HepG2 (cell line): ENCODE measurements at regions not wholly inside any gene's neighbourhood (a gene's known extent, or its start where the extent isn't known, plus 50 kb on each side); places are given as distances from the start of the nearest gene placed in this dataset.

Experiments used
- ATAC-seq: fragments of 200-7000 bp; cut with Tn5 transposase; 3 replicates; pipeline ENCODE4 v1.9.1; 2020; ENCODE audit warnings: mild to moderate bottlenecking, moderate library complexity
- BruUV-seq: library from RNA; stranded (reverse); fragments of 400-500 nt; replicated peaks from 2 replicates; lab custom pipeline; 2021; lab: Mats Ljungman, UMichigan
- CTCF ChIA-PET: fragments of 300-600 bp; formaldehyde crosslinking; extraction: SDS; loops from one replicate; lab custom pipeline; 2021; ENCODE audit warnings: low total read pairs, inconsistent platforms, low intra/inter-chr PET ratio; lab: Yijun Ruan, JAX
- POLR2A ChIA-PET: fragments of 350-600 bp; sonication (Branson Sonifier 250); formaldehyde crosslinking; loops from one replicate; lab custom pipeline; 2020; ENCODE audit warnings: antibody characterized with exemption, inconsistent platforms; lab: Yijun Ruan, JAX
- DNase-seq: peaks from one replicate; pipeline ENCODE4 v3.0.0-alpha.2; 2015; ENCODE audit warnings: low spot score
- FAIRE-seq: peaks from 3 replicates; lab custom pipeline; 2011; peaks lifted over from hg19 to GRCh38; lab: Jason Lieb, UNC
- H2AFZ ChIP-seq: one replicate; pipeline ENCODE4 v1.6.1; 2011; ENCODE audit warnings: low read length, inconsistent platforms
- H3K27ac ChIP-seq: fragments of 300-600 bp; 3 replicates; pipeline ENCODE4 v1.8.0; 2011; ENCODE audit warnings: mixed run types, mild to moderate bottlenecking, mixed read lengths, low read length, inconsistent platforms; ENCODE audit not compliant: insufficient read depth; ENCODE audit errors: extremely low read length
- H3K27me3 ChIP-seq, 2 experiments: fragments of 200-600 bp in 1 of 2; 2 replicates in 1 of 2; 3 replicates in 1 of 2; pipeline versions ENCODE4 v1.6.0 to v1.8.0; 2011; ENCODE audit warnings: low read length in 2 of 2, mild to moderate bottlenecking in 2 of 2, moderate library complexity in 2 of 2, inconsistent platforms in 1 of 2; ENCODE audit not compliant: insufficient read depth in 2 of 2, control insufficient read depth in 1 of 2
- H3K36me3 ChIP-seq, 2 experiments: fragments of 200-600 bp in 1 of 2; replicated peaks in 1 of 2; 2 replicates in 1 of 2; 3 replicates in 1 of 2; pipeline versions ENCODE4 v1.5.1 to v1.8.0; 2011; ENCODE audit warnings: low read length in 2 of 2, inconsistent platforms in 1 of 2; ENCODE audit not compliant: insufficient read depth in 2 of 2, control insufficient read depth in 1 of 2
- H3K4me1 ChIP-seq: 2 replicates; pipeline ENCODE4 v1.5.1; 2012; ENCODE audit warnings: low read length, inconsistent platforms; ENCODE audit not compliant: insufficient read depth
- H3K4me2 ChIP-seq: 2 replicates; pipeline ENCODE4 v1.6.0; 2011; ENCODE audit warnings: low read depth, low read length, inconsistent platforms
- H3K4me3 ChIP-seq, 3 experiments: fragments of 200-600 bp in 1 of 3; sonication (generic), shearing (Covaris generic) in 1 of 3; replicated peaks in 1 of 3; 2 replicates each; pipeline ENCODE4 v1.5.1; 2011 to 2016; ENCODE audit warnings: low read length in 3 of 3, inconsistent platforms in 2 of 3, low read depth in 2 of 3, mild to moderate bottlenecking in 2 of 3, control low read depth in 1 of 3, mixed read lengths in 1 of 3; ENCODE audit not compliant: insufficient read depth in 1 of 3
- H3K79me2 ChIP-seq: one replicate; pipeline ENCODE4 v1.6.1; 2011; ENCODE audit warnings: low read length, inconsistent platforms; ENCODE audit not compliant: insufficient read depth
- H3K9ac ChIP-seq: 2 replicates; pipeline ENCODE4 v1.6.0; 2011; ENCODE audit warnings: mild to moderate bottlenecking, low read depth, low read length, inconsistent platforms; ENCODE audit not compliant: insufficient read depth
- H3K9me3 ChIP-seq: 2 replicates; pipeline ENCODE4 v1.5.1; 2012; ENCODE audit warnings: mild to moderate bottlenecking, low read length
- H4K20me1 ChIP-seq: 2 replicates; pipeline ENCODE4 v1.6.0; 2011; ENCODE audit warnings: inconsistent platforms, mild to moderate bottlenecking, low read length, moderate library complexity; ENCODE audit not compliant: insufficient read depth
- CBFB ChIP-seq: sonication (generic); formaldehyde crosslinking; IDR thresholded peaks from 2 replicates; pipeline ENCODE4 v1.4.0; 2020; ENCODE audit warnings: missing genetic modification reagents
- ERF ChIP-seq: IDR thresholded peaks from 2 replicates; pipeline ENCODE4 v1.6.1; 2018; ENCODE audit warnings: missing biosample characterization, missing genetic modification reagents
- MED1 ChIP-seq: sonication (generic); formaldehyde crosslinking; IDR thresholded peaks from 2 replicates; pipeline ENCODE4 v1.4.0; 2020; ENCODE audit warnings: missing genetic modification reagents
- SIN3A ChIP-seq: IDR thresholded peaks from 2 replicates; pipeline ENCODE4 v1.6.1; 2011; ENCODE audit warnings: low read depth, mild to moderate bottlenecking, control low read depth, low read length, borderline replicate concordance
- SIX1 ChIP-seq: sonication (generic); formaldehyde crosslinking; IDR thresholded peaks from 2 replicates; pipeline ENCODE4 v1.4.0; 2020; ENCODE audit warnings: missing genetic modification reagents, borderline replicate concordance
- SIX4 ChIP-seq: sonication (generic); formaldehyde crosslinking; IDR thresholded peaks from 2 replicates; pipeline ENCODE4 v1.4.0; 2020; ENCODE audit warnings: missing genetic modification reagents
- SRSF4 ChIP-seq: fragments of 200-400 bp; formaldehyde crosslinking; IDR thresholded peaks from one replicate; pipeline ENCODE4 v1.6.1; 2018; ENCODE audit warnings: mild to moderate bottlenecking, low read depth, low read length, moderate library complexity; ENCODE audit not compliant: poor library complexity, severe bottlenecking
- ZC3H13 ChIP-seq: sonication (generic); formaldehyde crosslinking; IDR thresholded peaks from 2 replicates; pipeline ENCODE4 v1.8.1; 2023; ENCODE audit warnings: mild to moderate bottlenecking, missing genetic modification reagents, moderate library complexity
- ZEB1 ChIP-seq: IDR thresholded peaks from 2 replicates; pipeline ENCODE4 v1.6.1; 2012; ENCODE audit warnings: mild to moderate bottlenecking, low read depth, inconsistent platforms; ENCODE audit not compliant: insufficient replicate concordance
- ZMYM3 ChIP-seq: sonication (generic); formaldehyde crosslinking; IDR thresholded peaks from 2 replicates; pipeline ENCODE4 v1.5.1; 2020; ENCODE audit warnings: mild to moderate bottlenecking, missing genetic modification reagents
- ZNF264 ChIP-seq: sonication (generic); formaldehyde crosslinking; IDR thresholded peaks from 2 replicates; pipeline ENCODE4 v1.4.0; 2020; ENCODE audit warnings: missing genetic modification reagents
- ZNF501 ChIP-seq: sonication (generic); formaldehyde crosslinking; IDR thresholded peaks from 2 replicates; pipeline ENCODE4 v1.5.1; 2020; ENCODE audit warnings: mild to moderate bottlenecking, moderate library complexity, missing genetic modification reagents
- ZNF788 ChIP-seq: sonication (generic); formaldehyde crosslinking; IDR thresholded peaks from 2 replicates; pipeline ENCODE4 v1.5.0; 2020; ENCODE audit warnings: mild to moderate bottlenecking, missing genetic modification reagents, borderline replicate concordance
- WGBS: methylation state at CpG from one replicate; pipeline ENCODE4 v1.1.6; 2017; ENCODE audit warnings: low lambda C conversion rate; 5-methylcytosine and 5-hydroxymethylcytosine counted together
- in situ Hi-C: cut with HindIII; loops from 2 replicates; pipeline ENCODE4 v1.10.0; 2017; ENCODE audit warnings: low pct_unique_long_range_greater_than_20kb; ENCODE audit not compliant: extremely low pct_ligation_motif_present
- intact Hi-C: fragments of 100-400 bp; cut with micrococcal nuclease; formaldehyde crosslinking; loops from one replicate; pipeline ENCODE4 v1.10.0; 2022; ENCODE audit not compliant: unreplicated experiment
- TF ChIP-seq, protein P1 (sequence below): sonication (generic); formaldehyde crosslinking; IDR thresholded peaks from 2 replicates; pipeline ENCODE4 v1.5.1; 2020; ENCODE audit warnings: missing genetic modification reagents, mild to moderate bottlenecking, borderline replicate concordance
- TF ChIP-seq, protein P2 (sequence below): sonication (generic); formaldehyde crosslinking; IDR thresholded peaks from 2 replicates; pipeline ENCODE4 v1.4.0; 2020; ENCODE audit warnings: missing genetic modification reagents, borderline replicate concordance
- TF ChIP-seq, protein P3 (sequence below): sonication (generic); formaldehyde crosslinking; IDR thresholded peaks from 2 replicates; pipeline ENCODE4 v1.8.0; 2023; ENCODE audit warnings: mild to moderate bottlenecking, missing genetic modification reagents
- TF ChIP-seq, protein P4 (sequence below): sonication (generic); formaldehyde crosslinking; IDR thresholded peaks from 2 replicates; pipeline ENCODE4 v1.5.1; 2020; ENCODE audit warnings: missing genetic modification reagents, mild to moderate bottlenecking, borderline replicate concordance

DNA sequence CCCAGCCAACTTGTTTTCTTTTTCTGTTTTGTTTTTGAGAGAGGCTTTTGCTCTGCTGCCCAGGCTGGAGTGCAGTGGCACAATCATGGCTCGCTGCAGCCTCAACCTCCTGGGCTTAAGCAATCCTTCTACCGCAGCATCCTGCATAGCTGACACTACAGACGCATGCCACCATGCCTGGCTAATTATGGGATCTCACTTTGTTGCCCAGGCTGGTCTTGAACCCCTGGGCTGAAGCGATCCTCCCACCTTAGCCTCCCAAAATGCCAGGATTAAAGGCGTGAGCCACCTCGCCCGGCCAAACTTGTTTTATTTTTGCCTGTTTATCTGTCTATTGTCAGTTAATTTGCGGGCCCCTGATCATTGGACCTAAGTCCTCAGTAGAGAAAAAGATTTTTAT lies 61.6 kb upstream of the MSH6 start:
- no TSS peak for BruUV-seq
- Histone ChIP-seq H3K9ac (no peak overlapping the region), H3K4me3 (no peak overlapping the region), H3K9me3 (no peaks in the 10 kb centered on the region; the same call in 1 of the 2 replicates), H4K20me1 (no peaks in the 10 kb centered on the region), H3K79me2 (no peaks in the 10 kb centered on the region), H3K4me1 (no peaks in the 10 kb centered on the region), H3K27me3 (no peaks in the 10 kb centered on the region), H3K4me2 (no peak overlapping the region), H3K36me3 (no peaks in the 10 kb centered on the region), H2AFZ (no peak overlapping the region), H3K27ac (no peak overlapping the region)
- in situ Hi-C loops: no loop called here
- WGBS: 68% methylated on average over 8 of the region's 8 CpGs
- FAIRE-seq (no peak), ATAC-seq (no peak), DNase-seq (no peak)
- ChIA-PET POLR2A (no interaction called here), CTCF (no interaction called here)
- intact Hi-C loops: no loop called here
- TF ChIP-seq ZNF501 (CRISPR knock-in tag) (no peak), MED1 (CRISPR knock-in tag) (no peak), ERF (CRISPR knock-in tag) (no peak), ZNF788 (no peak), CBFB (CRISPR knock-in tag) (no peak), SIX1 (CRISPR knock-in tag) (no peak), SRSF4 (no peak), SIX4 (no peak), SIN3A (no peak), ZMYM3 (CRISPR knock-in tag) (no peak), ZNF264 (CRISPR knock-in tag) (no peak), ZC3H13 (no peak), ZEB1 (no peak)
- TF ChIP-seq, protein P1, sequence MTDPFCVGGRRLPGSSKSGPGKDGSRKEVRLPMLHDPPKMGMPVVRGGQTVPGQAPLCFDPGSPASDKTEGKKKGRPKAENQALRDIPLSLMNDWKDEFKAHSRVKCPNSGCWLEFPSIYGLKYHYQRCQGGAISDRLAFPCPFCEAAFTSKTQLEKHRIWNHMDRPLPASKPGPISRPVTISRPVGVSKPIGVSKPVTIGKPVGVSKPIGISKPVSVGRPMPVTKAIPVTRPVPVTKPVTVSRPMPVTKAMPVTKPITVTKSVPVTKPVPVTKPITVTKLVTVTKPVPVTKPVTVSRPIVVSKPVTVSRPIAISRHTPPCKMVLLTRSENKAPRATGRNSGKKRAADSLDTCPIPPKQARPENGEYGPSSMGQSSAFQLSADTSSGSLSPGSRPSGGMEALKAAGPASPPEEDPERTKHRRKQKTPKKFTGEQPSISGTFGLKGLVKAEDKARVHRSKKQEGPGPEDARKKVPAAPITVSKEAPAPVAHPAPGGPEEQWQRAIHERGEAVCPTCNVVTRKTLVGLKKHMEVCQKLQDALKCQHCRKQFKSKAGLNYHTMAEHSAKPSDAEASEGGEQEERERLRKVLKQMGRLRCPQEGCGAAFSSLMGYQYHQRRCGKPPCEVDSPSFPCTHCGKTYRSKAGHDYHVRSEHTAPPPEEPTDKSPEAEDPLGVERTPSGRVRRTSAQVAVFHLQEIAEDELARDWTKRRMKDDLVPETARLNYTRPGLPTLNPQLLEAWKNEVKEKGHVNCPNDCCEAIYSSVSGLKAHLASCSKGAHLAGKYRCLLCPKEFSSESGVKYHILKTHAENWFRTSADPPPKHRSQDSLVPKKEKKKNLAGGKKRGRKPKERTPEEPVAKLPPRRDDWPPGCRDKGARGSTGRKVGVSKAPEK (CRISPR knock-in tag): no peak
- TF ChIP-seq, protein P2, sequence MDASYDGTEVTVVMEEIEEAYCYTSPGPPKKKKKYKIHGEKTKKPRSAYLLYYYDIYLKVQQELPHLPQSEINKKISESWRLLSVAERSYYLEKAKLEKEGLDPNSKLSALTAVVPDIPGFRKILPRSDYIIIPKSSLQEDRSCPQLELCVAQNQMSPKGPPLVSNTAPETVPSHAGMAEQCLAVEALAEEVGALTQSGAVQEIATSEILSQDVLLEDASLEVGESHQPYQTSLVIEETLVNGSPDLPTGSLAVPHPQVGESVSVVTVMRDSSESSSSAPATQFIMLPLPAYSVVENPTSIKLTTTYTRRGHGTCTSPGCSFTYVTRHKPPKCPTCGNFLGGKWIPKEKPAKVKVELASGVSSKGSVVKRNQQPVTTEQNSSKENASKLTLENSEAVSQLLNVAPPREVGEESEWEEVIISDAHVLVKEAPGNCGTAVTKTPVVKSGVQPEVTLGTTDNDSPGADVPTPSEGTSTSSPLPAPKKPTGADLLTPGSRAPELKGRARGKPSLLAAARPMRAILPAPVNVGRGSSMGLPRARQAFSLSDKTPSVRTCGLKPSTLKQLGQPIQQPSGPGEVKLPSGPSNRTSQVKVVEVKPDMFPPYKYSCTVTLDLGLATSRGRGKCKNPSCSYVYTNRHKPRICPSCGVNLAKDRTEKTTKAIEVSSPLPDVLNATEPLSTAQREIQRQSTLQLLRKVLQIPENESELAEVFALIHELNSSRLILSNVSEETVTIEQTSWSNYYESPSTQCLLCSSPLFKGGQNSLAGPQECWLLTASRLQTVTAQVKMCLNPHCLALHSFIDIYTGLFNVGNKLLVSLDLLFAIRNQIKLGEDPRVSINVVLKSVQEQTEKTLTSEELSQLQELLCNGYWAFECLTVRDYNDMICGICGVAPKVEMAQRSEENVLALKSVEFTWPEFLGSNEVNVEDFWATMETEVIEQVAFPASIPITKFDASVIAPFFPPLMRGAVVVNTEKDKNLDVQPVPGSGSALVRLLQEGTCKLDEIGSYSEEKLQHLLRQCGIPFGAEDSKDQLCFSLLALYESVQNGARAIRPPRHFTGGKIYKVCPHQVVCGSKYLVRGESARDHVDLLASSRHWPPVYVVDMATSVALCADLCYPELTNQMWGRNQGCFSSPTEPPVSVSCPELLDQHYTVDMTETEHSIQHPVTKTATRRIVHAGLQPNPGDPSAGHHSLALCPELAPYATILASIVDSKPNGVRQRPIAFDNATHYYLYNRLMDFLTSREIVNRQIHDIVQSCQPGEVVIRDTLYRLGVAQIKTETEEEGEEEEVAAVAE (CRISPR knock-in tag): no peak
- TF ChIP-seq, protein P3, sequence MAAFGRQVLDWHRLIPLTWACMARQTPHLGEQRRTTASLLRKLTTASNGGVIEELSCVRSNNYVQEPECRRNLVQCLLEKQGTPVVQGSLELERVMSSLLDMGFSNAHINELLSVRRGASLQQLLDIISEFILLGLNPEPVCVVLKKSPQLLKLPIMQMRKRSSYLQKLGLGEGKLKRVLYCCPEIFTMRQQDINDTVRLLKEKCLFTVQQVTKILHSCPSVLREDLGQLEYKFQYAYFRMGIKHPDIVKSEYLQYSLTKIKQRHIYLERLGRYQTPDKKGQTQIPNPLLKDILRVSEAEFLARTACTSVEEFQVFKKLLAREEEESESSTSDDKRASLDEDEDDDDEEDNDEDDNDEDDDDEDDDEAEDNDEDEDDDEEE (CRISPR knock-in tag): no peak
- TF ChIP-seq, protein P4, sequence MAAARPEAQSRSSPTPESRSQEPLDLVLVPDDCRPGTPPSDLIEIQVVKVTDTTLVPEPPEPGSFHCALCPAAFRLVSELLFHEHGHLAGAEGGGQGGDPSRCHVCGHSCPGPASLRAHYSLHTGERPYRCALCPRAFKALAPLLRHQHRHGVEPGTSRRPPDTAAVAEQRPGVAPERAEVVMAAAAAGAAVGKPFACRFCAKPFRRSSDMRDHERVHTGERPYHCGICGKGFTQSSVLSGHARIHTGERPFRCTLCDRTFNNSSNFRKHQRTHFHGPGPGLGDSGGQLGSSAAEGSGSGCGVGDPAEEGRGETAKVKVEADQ (CRISPR knock-in tag): no peak
